ENCODE measurements at regions not wholly inside any gene's neighbourhood (a gene's known extent, or its start where the extent isn't known, plus 50 kb on each side); places are given as distances from the start of the nearest gene placed in this dataset.

GRCh38 chr13:20349564-20350381, 117.7 kb upstream of the GJB6 start:
- no peak for TF ChIP-seq EP300 (IDR thresholded peaks at IDR 0.05)
- TF ChIP-seq CTCF (IDR thresholded peaks at IDR 0.05) = no peak
- no peak for TF ChIP-seq POLR2AphosphoS5 (IDR thresholded peaks at IDR 0.05)
- TF ChIP-seq POLR2A (IDR thresholded peaks at IDR 0.05) = no peak

All from stomach (tissue), 4 donors.